Neural progenitor cell (in vitro differentiated cells): ENCODE measurements at regions not wholly inside any gene's neighbourhood (a gene's known extent, or its start where the extent isn't known, plus 50 kb on each side); places are given as distances from the start of the nearest gene placed in this dataset.

Experiments used
- DNase-seq: peaks from one replicate; pipeline ENCODE4 v3.0.0-alpha.2; 2016; ENCODE audit warnings: low spot score
- H2AFZ ChIP-seq: fragments of 200-600 bp; sonication (generic); replicated peaks from 2 replicates; pipeline ENCODE4 v1.6.1; 2016; ENCODE audit warnings: antibody characterized with exemption
- H3F3A ChIP-seq: fragments of 200-600 bp; sonication (generic); 2 replicates; pipeline ENCODE4 v1.6.1; 2016; ENCODE audit warnings: antibody characterized with exemption, low read depth
- H3K27ac ChIP-seq: fragments of 200-600 bp; sonication (generic); 2 replicates; pipeline ENCODE4 v1.5.1; 2016; ENCODE audit warnings: mild to moderate bottlenecking
- H3K27me3 ChIP-seq: fragments of 200-600 bp; sonication (generic); 2 replicates; pipeline ENCODE4 v1.6.1; 2016; ENCODE audit warnings: mild to moderate bottlenecking, moderate library complexity
- H3K36me3 ChIP-seq: fragments of 200-600 bp; sonication (generic); 2 replicates; pipeline ENCODE4 v1.5.1; 2016
- H3K4me1 ChIP-seq: fragments of 200-600 bp; sonication (generic); 2 replicates; pipeline ENCODE4 v1.6.1; 2016; ENCODE audit warnings: mixed run types
- H3K4me2 ChIP-seq: fragments of 200-600 bp; sonication (generic); 2 replicates; pipeline ENCODE4 v1.6.1; 2016
- H3K4me3 ChIP-seq: fragments of 200-600 bp; sonication (generic); 2 replicates; pipeline ENCODE4 v1.5.1; 2016
- H3K79me2 ChIP-seq: fragments of 200-600 bp; sonication (generic); 2 replicates; pipeline ENCODE4 v1.6.1; 2016; ENCODE audit warnings: low read depth
- H3K9ac ChIP-seq: fragments of 200-600 bp; sonication (generic); 2 replicates; pipeline ENCODE4 v1.6.1; 2016
- H3K9me3 ChIP-seq: fragments of 200-600 bp; sonication (generic); 2 replicates; pipeline ENCODE4 v1.5.1; 2016; ENCODE audit warnings: low read depth
- H4K20me1 ChIP-seq: fragments of 200-600 bp; sonication (generic); 2 replicates; pipeline ENCODE4 v1.6.1; 2016; ENCODE audit warnings: low read depth
- H3K27ac Mint-ChIP-seq: 3 replicates; pipeline ENCODE4 v1.8.0; 2021; ENCODE audit warnings: mixed read lengths
- H3K27me3 Mint-ChIP-seq: 2 replicates; pipeline ENCODE4 v1.8.0; 2022; ENCODE audit warnings: low read depth, mild to moderate bottlenecking, inconsistent platforms, moderate library complexity, mixed read lengths; ENCODE audit not compliant: insufficient read depth
- H3K36me3 Mint-ChIP-seq: 3 replicates; pipeline ENCODE4 v1.8.0; 2021; ENCODE audit warnings: mixed read lengths
- H3K4me1 Mint-ChIP-seq: 3 replicates; pipeline ENCODE4 v1.8.0; 2021; ENCODE audit warnings: mixed read lengths
- H3K4me3 Mint-ChIP-seq: 3 replicates; pipeline ENCODE4 v1.8.0; 2021; ENCODE audit warnings: mild to moderate bottlenecking, moderate library complexity, mixed read lengths
- H3K9me3 Mint-ChIP-seq: 3 replicates; pipeline ENCODE4 v1.8.0; 2020; ENCODE audit warnings: mixed read lengths
- CTCF ChIP-seq: fragments of 200-600 bp; sonication (generic); IDR thresholded peaks from 2 replicates; pipeline ENCODE4 v1.5.1; 2017; ENCODE audit warnings: antibody characterized with exemption, mild to moderate bottlenecking
- EZH2 ChIP-seq: fragments of 200-600 bp; sonication (generic); IDR thresholded peaks from 2 replicates; pipeline ENCODE4 v1.6.1; 2017; ENCODE audit warnings: antibody characterized with exemption, mild to moderate bottlenecking, moderate library complexity
- EZH2phosphoT487 ChIP-seq: fragments of 200-600 bp; sonication (generic); IDR thresholded peaks from 2 replicates; pipeline ENCODE4 v1.6.1; 2017; ENCODE audit warnings: antibody characterized with exemption

GRCh38 chr6:14337152-14337551 lies 219.6 kb downstream of the CD83 start:
- no peaks in the 10 kb centered on the region for H3K79me2 ChIP-seq
- H3K36me3 ChIP-seq, result no peaks in the 10 kb centered on the region
- H3K4me3 ChIP-seq, result no peak overlapping the region
- no peaks in the 10 kb centered on the region for H3K4me1 ChIP-seq
- H3K4me3 Mint-ChIP-seq, result no peak overlapping the region
- H3K9ac ChIP-seq, result no peak overlapping the region
- no peak overlapping the region for H3K4me2 ChIP-seq
- TF ChIP-seq EZH2 (no peak), EZH2phosphoT487 (no peak), CTCF (no peak)
- H3K27ac ChIP-seq, result no peak overlapping the region
- no peaks in the 10 kb centered on the region for H3K4me1 Mint-ChIP-seq
- H3K36me3 Mint-ChIP-seq, result no peaks in the 10 kb centered on the region
- H3K9me3 ChIP-seq, result no peaks in the 10 kb centered on the region
- no peaks in the 10 kb centered on the region for H3K27me3 ChIP-seq
- no peaks in the 10 kb centered on the region for H3K9me3 Mint-ChIP-seq
- peak overlapping the region; percentile 4 for H2AFZ ChIP-seq
- no peaks in the 10 kb centered on the region for H3F3A ChIP-seq
- no peak overlapping the region for H3K27ac Mint-ChIP-seq
- no peaks in the 10 kb centered on the region for H4K20me1 ChIP-seq
- DNase-seq, result no peak
- H3K27me3 Mint-ChIP-seq, result peaks cover 4% of the 10 kb centered on the region

- Mint-ChIP-seq H3K9me3 (no peaks in the 10 kb centered on the region), H3K27ac (no peak overlapping the region), H3K36me3 (no peaks in the 10 kb centered on the region), H3K4me3 (no peak overlapping the region), H3K4me1 (no peaks in the 10 kb centered on the region), H3K27me3 (peaks cover 4% of the 10 kb centered on the region)
- Histone ChIP-seq H3K9me3 (no peaks in the 10 kb centered on the region), H3K27me3 (no peaks in the 10 kb centered on the region), H3K27ac (no peak overlapping the region), H3K4me2 (no peak overlapping the region), H2AFZ (no peak overlapping the region), H3K36me3 (no peaks in the 10 kb centered on the region), H3K9ac (no peak overlapping the region), H3K4me1 (peaks cover under 1% of the 10 kb centered on the region), H4K20me1 (no peaks in the 10 kb centered on the region), H3K4me3 (no peak overlapping the region), H3K79me2 (no peaks in the 10 kb centered on the region), H3F3A (no peaks in the 10 kb centered on the region)
- DNase-seq, result no peak
- TF ChIP-seq EZH2, result no peak
- TF ChIP-seq EZH2phosphoT487, result no peak
- TF ChIP-seq CTCF, result no peak
These were observed 221.6 kb downstream of the CD83 start for GRCh38 chr6:14339172-14339571.

- Histone ChIP-seq H3F3A (no peaks in the 10 kb centered on the region), H3K9ac (no peak overlapping the region), H3K27me3 (no peaks in the 10 kb centered on the region), H3K9me3 (no peaks in the 10 kb centered on the region), H2AFZ (no peak overlapping the region), H3K4me2 (no peak overlapping the region), H3K4me1 (peaks cover 4% of the 10 kb centered on the region), H3K27ac (no peak overlapping the region), H4K20me1 (no peaks in the 10 kb centered on the region), H3K79me2 (no peaks in the 10 kb centered on the region), H3K36me3 (no peaks in the 10 kb centered on the region), H3K4me3 (no peak overlapping the region)
- Mint-ChIP-seq H3K9me3 (no peaks in the 10 kb centered on the region), H3K4me3 (no peak overlapping the region), H3K27me3 (peaks cover 4% of the 10 kb centered on the region), H3K36me3 (no peaks in the 10 kb centered on the region), H3K4me1 (no peaks in the 10 kb centered on the region), H3K27ac (peak overlapping the region; percentile 13)
- no peak for TF ChIP-seq EZH2
- TF ChIP-seq CTCF, result no peak
- no peak for TF ChIP-seq EZH2phosphoT487
- no peak for DNase-seq
These were observed 222.4 kb downstream of the CD83 start for GRCh38 chr6:14339711-14340584.
